GM21619 (cell line): ENCODE measurements at regions not wholly inside any gene's neighbourhood (a gene's known extent, or its start where the extent isn't known, plus 50 kb on each side); places are given as distances from the start of the nearest gene placed in this dataset.

Source experiments
- ATAC-seq: cut with Tn5 transposase; IDR thresholded peaks from one replicate; pipeline ENCODE4 v1.9.1; 2021; ENCODE audit not compliant: unreplicated experiment

DNA sequence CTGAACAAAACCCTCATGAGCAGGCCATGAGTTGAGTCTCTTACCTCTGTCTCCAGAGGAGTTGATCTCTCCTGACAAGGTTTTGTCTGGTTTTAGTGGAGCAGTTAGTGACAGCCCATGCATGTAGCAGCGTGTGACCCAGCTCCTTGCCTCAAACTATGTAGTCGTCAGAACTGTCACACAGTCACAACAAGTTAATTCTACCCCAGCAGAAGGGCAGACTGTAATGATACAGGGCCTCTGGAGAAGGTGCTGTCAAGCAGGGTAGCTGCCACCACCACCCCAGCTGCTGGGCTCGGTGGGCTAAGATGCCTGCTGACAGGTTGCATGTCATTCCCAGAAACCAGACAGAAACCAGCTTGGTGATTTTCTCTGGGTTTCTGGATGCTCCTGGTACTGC lies 194.5 kb downstream of the PSAT1 start:
- ATAC-seq, result no peak

DNA sequence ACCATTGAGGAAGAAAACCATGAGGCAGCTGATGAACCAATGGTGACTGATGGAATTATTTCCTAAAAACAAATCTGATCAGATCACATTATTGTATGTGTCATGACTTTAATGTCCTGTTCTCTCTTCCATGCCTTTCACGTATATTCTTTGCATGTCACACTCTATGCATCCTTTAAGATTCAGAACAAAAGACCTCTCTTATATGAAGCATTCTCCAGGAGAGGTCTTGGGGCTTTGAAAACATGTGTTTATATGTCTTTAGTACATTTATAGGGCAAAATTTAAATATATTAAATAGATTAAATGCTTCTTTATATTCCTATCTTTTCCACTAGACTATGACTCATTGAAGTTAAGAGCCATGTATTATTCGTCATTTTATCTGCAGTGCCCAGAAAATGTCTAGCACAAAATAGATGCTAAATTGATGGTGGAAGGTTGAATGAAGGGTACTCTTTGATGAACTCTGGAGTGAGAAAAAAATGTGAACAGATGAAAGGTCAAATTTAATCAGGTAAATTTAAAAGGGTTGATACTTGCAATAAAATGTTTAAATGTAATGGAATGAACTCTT lies 196.3 kb downstream of the PSAT1 start:
- no peak for ATAC-seq

DNA sequence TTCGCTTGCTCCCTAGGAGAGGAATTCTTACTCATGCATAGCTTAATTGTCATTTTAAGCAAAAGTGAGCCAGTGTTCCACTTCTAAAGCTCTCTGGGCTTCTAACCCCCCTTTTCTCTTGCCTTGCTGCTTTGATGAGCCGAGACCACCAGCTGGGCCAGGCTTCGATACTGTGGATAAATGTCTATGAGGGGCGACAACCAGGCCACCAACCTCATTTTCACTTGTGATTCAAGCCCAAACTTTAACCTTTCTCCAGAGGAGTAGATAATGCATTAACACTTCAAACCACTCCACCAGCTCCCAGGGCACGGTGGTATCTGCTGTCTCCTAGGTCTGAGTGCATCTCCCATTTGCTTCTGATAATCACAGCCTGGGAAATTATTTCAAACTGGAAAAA lies 205.6 kb downstream of the PSAT1 start:
- no peak for ATAC-seq

DNA sequence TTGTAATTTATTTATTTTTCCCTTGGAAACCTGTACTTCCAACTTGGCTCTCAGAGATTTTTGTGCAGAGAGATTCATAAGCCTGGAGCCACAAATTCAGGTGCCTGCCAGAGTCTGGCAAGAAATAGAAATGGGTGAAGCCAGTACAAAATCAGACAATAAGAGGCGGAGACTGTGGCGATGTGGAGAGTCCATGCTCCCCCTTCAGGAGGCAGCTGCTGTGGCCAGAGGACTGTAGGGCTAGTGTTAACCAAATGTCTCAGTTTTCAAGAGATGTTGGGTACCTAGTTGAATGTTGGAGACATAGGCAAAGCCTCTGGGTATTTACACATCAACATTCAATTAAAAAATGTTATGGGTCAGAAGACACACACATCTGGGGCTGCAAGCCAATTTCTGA lies 208.6 kb downstream of the PSAT1 start:
- no peak for ATAC-seq

DNA sequence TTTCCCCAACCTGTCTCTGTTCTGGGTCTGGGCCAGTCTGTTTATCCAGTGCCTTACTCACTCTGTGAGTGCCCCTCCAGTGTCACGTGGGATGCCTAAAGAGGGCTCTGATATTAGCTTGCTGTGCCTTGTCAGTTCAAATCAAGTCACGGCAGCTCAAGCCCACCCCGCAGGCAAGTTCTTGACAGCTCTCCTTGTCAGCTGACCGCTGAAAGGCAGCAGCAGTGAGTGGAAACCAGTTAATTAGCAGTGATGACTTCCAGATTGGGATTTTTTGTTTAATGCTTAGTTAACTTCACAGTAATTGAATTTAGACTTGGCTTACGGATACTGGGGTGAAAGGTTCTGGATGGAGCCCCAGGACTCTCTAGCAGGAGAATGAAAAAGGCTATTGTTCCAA lies 210.1 kb downstream of the PSAT1 start:
- no peak for ATAC-seq

DNA sequence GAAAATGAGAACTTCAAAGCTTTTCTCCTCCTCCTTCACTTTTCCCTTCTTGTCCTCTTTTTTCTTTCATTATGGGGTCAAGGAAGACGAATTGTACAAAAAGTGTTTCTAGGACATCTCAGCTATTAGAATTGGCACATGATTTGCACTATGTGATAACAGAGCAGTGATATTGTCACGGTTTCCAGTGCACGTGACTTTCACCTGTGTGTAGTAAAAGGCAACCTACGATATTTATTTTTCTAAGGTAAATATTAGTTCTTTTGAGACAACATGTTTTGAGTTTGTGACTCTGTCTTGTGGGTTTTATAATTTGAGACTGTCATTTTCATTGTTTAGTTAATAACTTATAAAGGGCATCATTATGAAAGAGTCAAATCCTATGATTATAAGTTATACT lies 213.1 kb downstream of the PSAT1 start:
- no peak for ATAC-seq

DNA sequence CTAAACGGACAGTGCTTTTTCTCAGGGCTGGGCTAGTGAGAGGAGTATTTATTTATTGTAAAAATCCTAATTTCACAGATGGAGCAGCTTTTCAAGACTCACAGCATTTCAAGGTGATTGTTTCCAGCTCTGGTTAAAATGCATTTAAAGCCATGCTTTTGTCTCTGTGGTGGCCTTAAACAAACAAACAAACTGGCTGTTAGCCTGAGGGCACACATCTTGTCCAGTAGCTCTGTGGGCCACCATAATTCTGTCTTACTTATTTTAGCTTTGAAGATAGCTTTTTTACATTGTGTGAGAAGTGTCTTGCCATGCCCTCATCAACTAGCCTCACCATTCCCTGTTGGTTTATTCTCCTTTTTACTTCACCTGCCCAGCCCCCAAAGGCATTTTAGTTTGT lies 218.2 kb downstream of the PSAT1 start:
- ATAC-seq, result no peak

GRCh38 chr9:78519786-78520185 lies 222.9 kb downstream of the PSAT1 start:
- no peak for ATAC-seq

DNA sequence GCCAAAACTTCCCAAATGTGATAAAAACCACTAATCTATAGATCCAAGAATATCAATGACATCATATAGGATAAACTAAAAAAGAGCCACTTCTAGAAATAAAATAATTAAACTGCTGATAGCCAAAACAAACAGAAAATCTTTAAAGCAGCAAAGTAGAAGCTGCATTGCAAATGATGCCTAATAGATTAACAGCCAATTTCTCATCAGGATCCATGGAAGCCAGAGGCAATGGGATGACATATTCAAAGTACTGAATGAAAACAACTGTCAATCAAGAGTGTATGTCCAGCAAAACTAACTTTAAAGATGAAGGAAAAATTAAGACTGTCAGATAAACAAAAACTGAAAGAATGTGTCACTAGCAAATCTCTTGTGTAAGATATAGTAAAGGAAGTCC lies 224.8 kb downstream of the PSAT1 start:
- no peak for ATAC-seq

- ATAC-seq, result no peak
Observed at GRCh38 chr9:78525986-78526560, 229.1 kb downstream of the PSAT1 start.

GRCh38 chr9:78533500-78533899 lies 236.6 kb downstream of the PSAT1 start:
- ATAC-seq, result no peak

DNA sequence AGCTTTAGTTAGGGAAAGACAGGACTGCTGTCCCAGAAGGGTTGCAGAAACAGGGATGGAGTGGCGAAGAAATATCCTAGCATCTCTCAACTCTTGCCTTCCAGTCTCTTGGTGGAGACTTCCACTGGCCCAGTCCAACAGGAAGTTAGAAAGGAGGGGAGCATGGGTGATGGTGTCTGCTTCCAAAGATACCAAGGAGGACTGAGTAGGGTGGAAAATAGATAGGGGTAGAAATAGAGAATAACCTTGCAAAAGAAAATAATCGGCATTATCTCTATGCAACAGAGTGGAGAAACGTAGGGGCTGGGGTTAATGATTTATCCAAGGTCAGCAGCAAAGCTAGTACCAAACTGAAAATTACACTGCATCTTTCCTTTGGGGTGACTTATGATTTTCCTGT lies 242.3 kb downstream of the PSAT1 start:
- no peak for ATAC-seq

- ATAC-seq, result no peak
Observed at GRCh38 chr9:78539904-78540303, 243.0 kb downstream of the PSAT1 start.

GRCh38 chr9:78541868-78542443 lies 245.0 kb downstream of the PSAT1 start:
- ATAC-seq, result no peak

DNA sequence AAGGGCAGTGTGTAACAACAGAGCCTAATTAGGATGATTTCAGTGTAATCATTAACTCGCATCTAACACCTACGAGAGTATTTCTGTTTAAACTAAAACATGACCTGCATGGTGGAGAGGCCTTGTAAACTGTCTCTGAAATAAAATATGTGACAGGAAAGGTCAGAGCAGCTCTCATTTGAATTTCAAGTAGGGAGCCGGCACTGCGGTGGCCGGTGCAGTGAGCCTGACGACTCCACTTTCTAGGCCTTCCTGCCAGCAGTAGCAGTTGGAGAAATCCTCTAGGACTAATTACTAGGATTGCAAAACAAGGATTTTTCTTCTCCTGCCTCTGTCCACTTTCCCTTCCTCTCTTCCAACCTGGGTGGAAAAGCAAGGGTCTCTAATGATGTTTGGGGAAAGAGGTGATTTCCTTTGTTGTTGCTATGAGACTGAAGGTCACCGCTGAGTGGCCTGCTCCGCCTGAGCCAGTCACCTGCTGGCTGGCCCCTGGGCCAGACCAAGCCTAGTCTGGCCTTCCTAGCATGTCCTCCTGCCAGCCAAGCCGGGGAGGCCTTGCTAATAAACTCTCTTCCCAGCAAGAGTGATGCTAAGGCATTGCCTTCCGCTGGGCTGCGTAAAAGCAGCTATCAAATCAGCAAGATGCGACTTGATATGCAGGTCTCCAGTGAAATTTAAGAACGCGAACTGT lies 245.7 kb downstream of the PSAT1 start:
- no peak for ATAC-seq

- ATAC-seq, result no peak
Observed at GRCh38 chr9:78543353-78543752, 246.4 kb downstream of the PSAT1 start.

DNA sequence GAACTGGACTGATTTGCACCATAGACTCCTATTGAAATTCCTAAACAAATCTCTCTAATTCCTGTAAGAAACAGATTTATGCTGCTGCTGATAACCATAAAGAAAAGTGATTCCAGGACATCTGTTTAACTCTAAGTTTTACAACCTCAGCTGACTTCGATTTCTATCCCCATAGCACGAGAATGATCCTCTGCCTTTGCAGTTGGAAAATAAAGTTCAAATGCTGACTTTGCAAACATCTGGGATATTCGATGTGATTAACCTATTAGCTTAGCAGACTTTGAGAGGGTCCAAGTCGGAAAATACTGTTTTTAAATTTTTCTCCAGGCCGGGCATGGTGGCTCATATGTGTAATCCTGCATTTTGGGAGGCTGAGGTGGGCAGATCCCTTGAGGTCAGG lies 247.3 kb downstream of the PSAT1 start:
- no peak for ATAC-seq

DNA sequence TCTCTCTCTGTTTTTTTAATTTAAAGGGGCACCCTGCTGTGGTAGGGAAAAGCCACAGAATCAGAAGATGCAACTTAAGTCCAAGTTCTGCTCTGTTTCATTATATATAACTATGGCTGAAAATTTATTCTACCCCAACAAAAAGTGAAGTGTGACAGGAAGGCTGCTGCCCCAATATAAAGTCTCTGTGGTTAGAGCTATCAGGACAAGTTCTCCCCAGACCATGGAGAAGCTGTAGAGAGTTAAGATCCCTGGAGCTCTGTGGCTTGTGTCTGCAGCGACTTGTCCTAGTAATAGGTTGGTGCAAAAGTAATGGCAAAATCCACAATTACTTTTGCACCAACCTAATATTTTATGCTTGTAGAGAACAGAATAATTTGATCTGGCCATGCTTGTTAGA lies 250.9 kb downstream of the PSAT1 start:
- no peak for ATAC-seq

DNA sequence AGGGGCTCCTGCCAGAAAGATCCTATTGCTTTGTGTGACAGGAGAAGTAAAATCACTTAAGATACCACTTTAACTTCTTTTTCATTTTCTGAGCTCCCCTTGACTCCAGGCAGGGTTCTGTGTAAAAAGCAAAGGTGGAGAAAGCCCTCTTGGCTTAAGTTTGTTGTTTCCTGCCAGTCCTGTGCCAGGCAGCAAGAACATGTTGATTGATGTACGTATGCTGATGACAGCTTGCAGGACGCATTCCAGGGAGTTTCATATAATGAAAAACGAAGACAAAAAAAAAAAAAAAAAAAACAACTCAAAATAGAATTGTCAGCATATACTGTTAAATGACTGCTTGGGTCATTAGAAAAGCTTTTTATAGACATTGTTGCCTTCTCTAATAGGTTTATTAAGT lies 251.7 kb downstream of the PSAT1 start:
- ATAC-seq, result no peak

DNA sequence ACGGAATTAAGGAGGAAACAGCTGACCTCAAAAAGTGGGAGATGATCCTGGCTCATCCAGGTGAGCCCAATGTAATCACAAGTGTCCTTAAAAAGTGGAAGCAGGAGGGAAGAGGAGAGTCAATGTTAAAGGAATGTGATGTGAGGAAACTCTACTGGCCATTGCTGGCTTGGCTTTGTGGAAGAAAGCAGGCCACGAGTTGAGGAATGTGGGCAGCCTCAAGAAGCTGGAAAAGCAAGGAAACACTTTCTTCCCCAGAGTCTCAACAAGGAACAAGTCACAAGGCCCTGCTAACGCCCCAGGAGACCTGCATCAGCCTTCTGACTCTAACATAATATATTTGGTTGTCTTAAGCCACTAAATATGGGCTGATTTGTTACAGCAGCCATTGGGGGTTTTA lies 252.8 kb downstream of the PSAT1 start:
- no peak for ATAC-seq

DNA sequence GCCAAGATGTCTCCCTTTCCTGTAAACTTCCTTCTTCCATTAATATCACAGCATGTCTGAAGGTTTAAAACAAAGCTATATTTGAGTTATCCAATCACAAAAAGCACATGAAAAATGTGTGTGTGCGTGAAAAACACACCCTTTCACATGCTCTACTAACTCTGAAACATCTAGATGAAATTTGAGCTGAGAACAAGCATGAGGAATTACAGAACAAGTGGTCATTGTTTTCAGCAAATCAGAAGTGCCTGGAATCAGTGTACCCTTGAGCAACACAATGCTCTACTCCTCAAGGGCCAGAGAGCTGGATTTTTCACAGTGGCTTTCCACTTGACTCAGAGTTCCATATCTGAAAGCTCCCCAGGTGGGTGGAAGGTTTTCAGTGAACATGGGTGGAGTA lies 255.9 kb downstream of the PSAT1 start:
- ATAC-seq, result no peak

- ATAC-seq, result no peak
Observed at GRCh38 chr9:78557540-78557939, 260.6 kb downstream of the PSAT1 start.
